LoVo (cell line): ENCODE measurements at regions not wholly inside any gene's neighbourhood (a gene's known extent, or its start where the extent isn't known, plus 50 kb on each side); places are given as distances from the start of the nearest gene placed in this dataset.

ENCODE experiments used
- DNase-seq: peaks from one replicate; pipeline ENCODE4 v3.0.0-alpha.2; 2016; ENCODE audit warnings: low spot score

GRCh38 chr5:2334719-2335118 is 416.8 kb downstream of the IRX2 start:
- no peak for DNase-seq

- no peak for DNase-seq
Observed at GRCh38 chr5:2333291-2333690, 418.2 kb downstream of the IRX2 start.

- DNase-seq, result no peak
Observed at GRCh38 chr5:2332521-2332920, 419.0 kb downstream of the IRX2 start.

- no peak for DNase-seq
Observed at GRCh38 chr5:2330325-2331130, 420.9 kb downstream of the IRX2 start.

GRCh38 chr5:2329741-2330140 is 421.7 kb downstream of the IRX2 start:
- DNase-seq, result no peak

- no peak for DNase-seq
Observed at GRCh38 chr5:2326601-2327000, 424.9 kb downstream of the IRX2 start.

GRCh38 chr5:2324788-2325187 is 426.7 kb downstream of the IRX2 start:
- DNase-seq, result no peak

- DNase-seq, result no peak
Observed at GRCh38 chr5:2320611-2321010, 430.9 kb downstream of the IRX2 start.

GRCh38 chr5:2317540-2317939 is 433.9 kb downstream of the IRX2 start:
- no peak for DNase-seq

- no peak for DNase-seq
Observed at GRCh38 chr5:2311851-2312250, 429.1 kb upstream of the IRX4 start.

- DNase-seq, result no peak
Observed at GRCh38 chr5:2310946-2311345, 428.2 kb upstream of the IRX4 start.

GRCh38 chr5:2307631-2308030 is 424.9 kb upstream of the IRX4 start:
- DNase-seq, result no peak

GRCh38 chr5:2306711-2307110 is 424.0 kb upstream of the IRX4 start:
- no peak for DNase-seq

GRCh38 chr5:2303431-2304100 is 420.8 kb upstream of the IRX4 start:
- no peak for DNase-seq

- DNase-seq, result no peak
Observed at GRCh38 chr5:2302169-2302568, 419.4 kb upstream of the IRX4 start.

GRCh38 chr5:2300861-2301574 is 418.3 kb upstream of the IRX4 start:
- DNase-seq, result no peak

GRCh38 chr5:2300421-2300820 is 417.7 kb upstream of the IRX4 start:
- DNase-seq, result no peak

GRCh38 chr5:2299388-2300220 is 416.9 kb upstream of the IRX4 start:
- DNase-seq, result no peak

GRCh38 chr5:2298781-2299180 is 416.1 kb upstream of the IRX4 start:
- DNase-seq, result no peak

- DNase-seq, result no peak
Observed at GRCh38 chr5:2297991-2298390, 415.3 kb upstream of the IRX4 start.

GRCh38 chr5:2295476-2295875 is 412.8 kb upstream of the IRX4 start:
- no peak for DNase-seq

GRCh38 chr5:2293906-2294305 is 411.2 kb upstream of the IRX4 start:
- no peak for DNase-seq
